GM23338 (cell line): ENCODE measurements at regions not wholly inside any gene's neighbourhood (a gene's known extent, or its start where the extent isn't known, plus 50 kb on each side); places are given as distances from the start of the nearest gene placed in this dataset.

ENCODE experiments used
- ETS1 ChIP-seq: IDR thresholded peaks from 2 replicates; pipeline ENCODE4 v1.6.1; 2016; ENCODE audit warnings: antibody characterized with exemption
- EZH2phosphoT487 ChIP-seq: fragments of 200-600 bp; sonication (generic); IDR thresholded peaks from one replicate; pipeline ENCODE4 v1.8.1; 2018; ENCODE audit warnings: antibody characterized with exemption; ENCODE audit not compliant: unreplicated experiment
- NANOG ChIP-seq: IDR thresholded peaks from 2 replicates; pipeline ENCODE4 v1.6.1; 2016; ENCODE audit warnings: antibody characterized with exemption, borderline replicate concordance
- POLR2AphosphoS5 ChIP-seq: IDR thresholded peaks from 2 replicates; pipeline ENCODE4 v1.6.1; 2016; ENCODE audit warnings: antibody characterized with exemption, low read depth
- STAT1 ChIP-seq: IDR thresholded peaks from one replicate; pipeline ENCODE4 v1.6.1; 2016; ENCODE audit warnings: antibody characterized with exemption; ENCODE audit not compliant: unreplicated experiment
- ZNF114 ChIP-seq: fragments of 250-450 bp; sonication (Bioruptor Pico); IDR thresholded peaks from 2 replicates; pipeline ENCODE4 v1.5.0; 2020; ENCODE audit warnings: mild to moderate bottlenecking, moderate library complexity
- ZNF331 ChIP-seq: fragments of 250-450 bp; sonication (Bioruptor Pico); IDR thresholded peaks from 2 replicates; pipeline ENCODE4 v1.5.0; 2020; ENCODE audit warnings: low read depth, mild to moderate bottlenecking, moderate library complexity
- TF ChIP-seq, protein P1 (sequence below): fragments of 250-450 bp; sonication (Bioruptor Pico); IDR thresholded peaks from 2 replicates; pipeline ENCODE4 v1.5.0; 2020; ENCODE audit warnings: mild to moderate bottlenecking, moderate library complexity
- TF ChIP-seq, protein P2 (sequence below), 2 experiments: fragments of 200-600 bp in 1 of 2; sonication (generic) in 1 of 2; conservative IDR thresholded peaks; 2 replicates each; pipeline versions ENCODE4 v1.5.1 to v1.6.1; 2016 to 2017; ENCODE audit warnings: antibody characterized with exemption in 2 of 2, low read depth in 2 of 2, mild to moderate bottlenecking in 2 of 2, moderate library complexity in 1 of 2
- TF ChIP-seq, protein P3 (sequence below): IDR thresholded peaks from one replicate; pipeline ENCODE4 v1.6.1; 2018; ENCODE audit warnings: antibody characterized with exemption; ENCODE audit not compliant: unreplicated experiment

- TF ChIP-seq, protein P1, sequence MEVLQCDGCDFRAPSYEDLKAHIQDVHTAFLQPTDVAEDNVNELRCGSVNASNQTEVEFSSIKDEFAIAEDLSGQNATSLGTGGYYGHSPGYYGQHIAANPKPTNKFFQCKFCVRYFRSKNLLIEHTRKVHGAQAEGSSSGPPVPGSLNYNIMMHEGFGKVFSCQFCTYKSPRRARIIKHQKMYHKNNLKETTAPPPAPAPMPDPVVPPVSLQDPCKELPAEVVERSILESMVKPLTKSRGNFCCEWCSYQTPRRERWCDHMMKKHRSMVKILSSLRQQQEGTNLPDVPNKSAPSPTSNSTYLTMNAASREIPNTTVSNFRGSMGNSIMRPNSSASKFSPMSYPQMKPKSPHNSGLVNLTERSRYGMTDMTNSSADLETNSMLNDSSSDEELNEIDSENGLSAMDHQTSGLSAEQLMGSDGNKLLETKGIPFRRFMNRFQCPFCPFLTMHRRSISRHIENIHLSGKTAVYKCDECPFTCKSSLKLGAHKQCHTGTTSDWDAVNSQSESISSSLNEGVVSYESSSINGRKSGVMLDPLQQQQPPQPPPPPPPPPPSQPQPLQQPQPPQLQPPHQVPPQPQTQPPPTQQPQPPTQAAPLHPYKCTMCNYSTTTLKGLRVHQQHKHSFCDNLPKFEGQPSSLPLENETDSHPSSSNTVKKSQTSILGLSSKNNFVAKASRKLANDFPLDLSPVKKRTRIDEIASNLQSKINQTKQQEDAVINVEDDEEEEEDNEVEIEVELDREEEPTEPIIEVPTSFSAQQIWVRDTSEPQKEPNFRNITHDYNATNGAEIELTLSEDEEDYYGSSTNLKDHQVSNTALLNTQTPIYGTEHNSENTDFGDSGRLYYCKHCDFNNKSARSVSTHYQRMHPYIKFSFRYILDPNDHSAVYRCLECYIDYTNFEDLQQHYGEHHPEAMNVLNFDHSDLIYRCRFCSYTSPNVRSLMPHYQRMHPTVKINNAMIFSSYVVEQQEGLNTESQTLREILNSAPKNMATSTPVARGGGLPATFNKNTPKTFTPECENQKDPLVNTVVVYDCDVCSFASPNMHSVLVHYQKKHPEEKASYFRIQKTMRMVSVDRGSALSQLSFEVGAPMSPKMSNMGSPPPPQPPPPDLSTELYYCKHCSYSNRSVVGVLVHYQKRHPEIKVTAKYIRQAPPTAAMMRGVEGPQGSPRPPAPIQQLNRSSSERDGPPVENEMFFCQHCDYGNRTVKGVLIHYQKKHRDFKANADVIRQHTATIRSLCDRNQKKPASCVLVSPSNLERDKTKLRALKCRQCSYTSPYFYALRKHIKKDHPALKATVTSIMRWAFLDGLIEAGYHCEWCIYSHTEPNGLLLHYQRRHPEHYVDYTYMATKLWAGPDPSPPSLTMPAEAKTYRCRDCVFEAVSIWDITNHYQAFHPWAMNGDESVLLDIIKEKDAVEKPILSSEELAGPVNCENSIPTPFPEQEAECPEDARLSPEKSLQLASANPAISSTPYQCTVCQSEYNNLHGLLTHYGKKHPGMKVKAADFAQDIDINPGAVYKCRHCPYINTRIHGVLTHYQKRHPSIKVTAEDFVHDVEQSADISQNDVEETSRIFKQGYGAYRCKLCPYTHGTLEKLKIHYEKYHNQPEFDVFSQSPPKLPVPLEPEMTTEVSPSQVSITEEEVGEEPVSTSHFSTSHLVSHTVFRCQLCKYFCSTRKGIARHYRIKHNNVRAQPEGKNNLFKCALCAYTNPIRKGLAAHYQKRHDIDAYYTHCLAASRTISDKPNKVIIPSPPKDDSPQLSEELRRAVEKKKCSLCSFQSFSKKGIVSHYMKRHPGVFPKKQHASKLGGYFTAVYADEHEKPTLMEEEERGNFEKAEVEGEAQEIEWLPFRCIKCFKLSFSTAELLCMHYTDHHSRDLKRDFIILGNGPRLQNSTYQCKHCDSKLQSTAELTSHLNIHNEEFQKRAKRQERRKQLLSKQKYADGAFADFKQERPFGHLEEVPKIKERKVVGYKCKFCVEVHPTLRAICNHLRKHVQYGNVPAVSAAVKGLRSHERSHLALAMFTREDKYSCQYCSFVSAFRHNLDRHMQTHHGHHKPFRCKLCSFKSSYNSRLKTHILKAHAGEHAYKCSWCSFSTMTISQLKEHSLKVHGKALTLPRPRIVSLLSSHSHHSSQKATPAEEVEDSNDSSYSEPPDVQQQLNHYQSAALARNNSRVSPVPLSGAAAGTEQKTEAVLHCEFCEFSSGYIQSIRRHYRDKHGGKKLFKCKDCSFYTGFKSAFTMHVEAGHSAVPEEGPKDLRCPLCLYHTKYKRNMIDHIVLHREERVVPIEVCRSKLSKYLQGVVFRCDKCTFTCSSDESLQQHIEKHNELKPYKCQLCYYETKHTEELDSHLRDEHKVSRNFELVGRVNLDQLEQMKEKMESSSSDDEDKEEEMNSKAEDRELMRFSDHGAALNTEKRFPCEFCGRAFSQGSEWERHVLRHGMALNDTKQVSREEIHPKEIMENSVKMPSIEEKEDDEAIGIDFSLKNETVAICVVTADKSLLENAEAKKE (CRISPR knock-in tag) = no peak
- TF ChIP-seq NANOG = no peak
- TF ChIP-seq, protein P2, sequence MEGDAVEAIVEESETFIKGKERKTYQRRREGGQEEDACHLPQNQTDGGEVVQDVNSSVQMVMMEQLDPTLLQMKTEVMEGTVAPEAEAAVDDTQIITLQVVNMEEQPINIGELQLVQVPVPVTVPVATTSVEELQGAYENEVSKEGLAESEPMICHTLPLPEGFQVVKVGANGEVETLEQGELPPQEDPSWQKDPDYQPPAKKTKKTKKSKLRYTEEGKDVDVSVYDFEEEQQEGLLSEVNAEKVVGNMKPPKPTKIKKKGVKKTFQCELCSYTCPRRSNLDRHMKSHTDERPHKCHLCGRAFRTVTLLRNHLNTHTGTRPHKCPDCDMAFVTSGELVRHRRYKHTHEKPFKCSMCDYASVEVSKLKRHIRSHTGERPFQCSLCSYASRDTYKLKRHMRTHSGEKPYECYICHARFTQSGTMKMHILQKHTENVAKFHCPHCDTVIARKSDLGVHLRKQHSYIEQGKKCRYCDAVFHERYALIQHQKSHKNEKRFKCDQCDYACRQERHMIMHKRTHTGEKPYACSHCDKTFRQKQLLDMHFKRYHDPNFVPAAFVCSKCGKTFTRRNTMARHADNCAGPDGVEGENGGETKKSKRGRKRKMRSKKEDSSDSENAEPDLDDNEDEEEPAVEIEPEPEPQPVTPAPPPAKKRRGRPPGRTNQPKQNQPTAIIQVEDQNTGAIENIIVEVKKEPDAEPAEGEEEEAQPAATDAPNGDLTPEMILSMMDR (conservative IDR thresholded peaks at IDR 0.05; ENCODE audit: low read depth in 2 of 2) = no peak
- TF ChIP-seq, protein P3, sequence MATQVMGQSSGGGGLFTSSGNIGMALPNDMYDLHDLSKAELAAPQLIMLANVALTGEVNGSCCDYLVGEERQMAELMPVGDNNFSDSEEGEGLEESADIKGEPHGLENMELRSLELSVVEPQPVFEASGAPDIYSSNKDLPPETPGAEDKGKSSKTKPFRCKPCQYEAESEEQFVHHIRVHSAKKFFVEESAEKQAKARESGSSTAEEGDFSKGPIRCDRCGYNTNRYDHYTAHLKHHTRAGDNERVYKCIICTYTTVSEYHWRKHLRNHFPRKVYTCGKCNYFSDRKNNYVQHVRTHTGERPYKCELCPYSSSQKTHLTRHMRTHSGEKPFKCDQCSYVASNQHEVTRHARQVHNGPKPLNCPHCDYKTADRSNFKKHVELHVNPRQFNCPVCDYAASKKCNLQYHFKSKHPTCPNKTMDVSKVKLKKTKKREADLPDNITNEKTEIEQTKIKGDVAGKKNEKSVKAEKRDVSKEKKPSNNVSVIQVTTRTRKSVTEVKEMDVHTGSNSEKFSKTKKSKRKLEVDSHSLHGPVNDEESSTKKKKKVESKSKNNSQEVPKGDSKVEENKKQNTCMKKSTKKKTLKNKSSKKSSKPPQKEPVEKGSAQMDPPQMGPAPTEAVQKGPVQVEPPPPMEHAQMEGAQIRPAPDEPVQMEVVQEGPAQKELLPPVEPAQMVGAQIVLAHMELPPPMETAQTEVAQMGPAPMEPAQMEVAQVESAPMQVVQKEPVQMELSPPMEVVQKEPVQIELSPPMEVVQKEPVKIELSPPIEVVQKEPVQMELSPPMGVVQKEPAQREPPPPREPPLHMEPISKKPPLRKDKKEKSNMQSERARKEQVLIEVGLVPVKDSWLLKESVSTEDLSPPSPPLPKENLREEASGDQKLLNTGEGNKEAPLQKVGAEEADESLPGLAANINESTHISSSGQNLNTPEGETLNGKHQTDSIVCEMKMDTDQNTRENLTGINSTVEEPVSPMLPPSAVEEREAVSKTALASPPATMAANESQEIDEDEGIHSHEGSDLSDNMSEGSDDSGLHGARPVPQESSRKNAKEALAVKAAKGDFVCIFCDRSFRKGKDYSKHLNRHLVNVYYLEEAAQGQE = no peak
- TF ChIP-seq POLR2AphosphoS5 = no peak
- TF ChIP-seq ZNF114 (CRISPR knock-in tag) = no peak
- no peak for TF ChIP-seq STAT1
- no peak for TF ChIP-seq ETS1
- TF ChIP-seq EZH2phosphoT487 = no peak
- TF ChIP-seq ZNF331 (CRISPR knock-in tag) = no peak
Measured at GRCh38 chr3:178304758-178305467, 231.3 kb upstream of the KCNMB2 start (continued).
